HL-60 (cell line): ENCODE measurements at regions not wholly inside any gene's neighbourhood (a gene's known extent, or its start where the extent isn't known, plus 50 kb on each side); places are given as distances from the start of the nearest gene placed in this dataset.
"Not testable (repeated sequence)": the region's sequence is repeated elsewhere in the genome, so short reads cannot be mapped to it uniquely, and the experiment has no call there.

Experiments
- DNase-seq, 2 experiments: peaks; one replicate each; pipeline ENCODE4 v3.0.0-alpha.2; 2010 to 2020; ENCODE audit warnings: low read depth in 1 of 2, low spot score in 1 of 2
- H3K27ac ChIP-seq: fragments of 250-450 bp; sonication (Bioruptor Pico); replicated peaks from 2 replicates; pipeline ENCODE4 v1.5.1; 2020; ENCODE audit warnings: mild to moderate bottlenecking, moderate library complexity
- H3K27me3 ChIP-seq: fragments of 250-450 bp; sonication (Bioruptor Pico); 2 replicates; pipeline ENCODE4 v1.5.1; 2021; ENCODE audit warnings: mild to moderate bottlenecking, moderate library complexity; ENCODE audit not compliant: insufficient read depth, poor library complexity, severe bottlenecking
- H3K4me3 ChIP-seq: replicated peaks from 2 replicates; pipeline ENCODE4 v1.5.1; 2011; ENCODE audit warnings: mild to moderate bottlenecking, control low read depth, low read length; ENCODE audit not compliant: insufficient read depth

DNA sequence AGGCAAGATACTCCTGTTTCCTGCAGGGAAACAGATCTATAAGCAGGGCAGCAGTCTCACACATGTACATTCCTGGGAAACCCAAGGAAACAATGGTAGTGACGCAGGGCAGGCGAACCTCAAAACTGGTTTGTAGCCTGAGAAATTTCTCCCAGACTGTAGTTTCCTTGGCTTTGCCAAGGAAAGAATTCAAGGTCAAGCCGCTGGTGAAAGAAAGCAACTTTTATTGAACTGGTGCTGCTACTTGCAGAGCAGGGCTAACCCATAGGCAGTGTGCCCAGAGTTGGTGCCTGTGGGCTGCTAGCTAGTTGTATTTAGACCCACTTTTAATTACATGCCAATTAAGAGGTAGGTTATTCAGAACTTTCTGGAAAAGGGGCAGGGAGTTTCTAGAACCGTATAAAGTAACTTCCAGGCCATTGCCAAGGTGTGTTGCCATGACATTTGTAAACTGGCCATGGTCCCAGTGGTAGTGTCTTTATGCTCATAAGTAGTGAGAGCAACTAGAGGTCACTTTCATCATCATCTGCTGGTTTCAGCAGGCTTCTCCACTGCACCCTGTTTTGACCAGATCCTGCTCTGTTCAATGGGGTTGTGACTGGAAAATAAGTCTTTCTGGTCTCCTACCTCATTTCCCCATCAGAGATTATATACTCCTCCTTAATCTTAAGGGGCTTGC is 89.7 kb downstream of the PPIAL4C start:
- H3K27ac ChIP-seq, DNase-seq, H3K27me3 ChIP-seq, H3K4me3 ChIP-seq: not testable (repeated sequence)

DNA sequence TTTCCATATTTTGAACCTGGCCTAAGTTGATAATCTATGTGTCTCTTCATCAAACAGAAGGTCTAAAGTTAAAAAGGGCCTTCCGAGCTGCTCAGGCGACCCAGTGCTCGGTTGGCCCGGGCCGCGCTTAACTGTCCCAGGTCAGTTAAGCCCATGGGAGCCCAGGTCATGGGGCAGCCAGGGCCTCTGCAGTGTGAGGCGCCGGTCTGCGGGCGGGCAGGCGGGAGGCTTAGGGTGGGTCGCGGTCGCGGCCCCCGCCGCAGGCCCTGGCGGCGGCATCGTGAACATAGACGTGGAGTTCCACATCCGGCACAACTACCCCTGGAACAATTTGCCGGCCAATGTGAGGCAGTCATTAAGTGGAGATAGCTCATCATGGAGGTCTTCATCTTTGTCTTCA is 91.3 kb downstream of the PPIAL4C start:
- not testable (repeated sequence) for H3K27me3 ChIP-seq, H3K27ac ChIP-seq, H3K4me3 ChIP-seq, DNase-seq

DNA sequence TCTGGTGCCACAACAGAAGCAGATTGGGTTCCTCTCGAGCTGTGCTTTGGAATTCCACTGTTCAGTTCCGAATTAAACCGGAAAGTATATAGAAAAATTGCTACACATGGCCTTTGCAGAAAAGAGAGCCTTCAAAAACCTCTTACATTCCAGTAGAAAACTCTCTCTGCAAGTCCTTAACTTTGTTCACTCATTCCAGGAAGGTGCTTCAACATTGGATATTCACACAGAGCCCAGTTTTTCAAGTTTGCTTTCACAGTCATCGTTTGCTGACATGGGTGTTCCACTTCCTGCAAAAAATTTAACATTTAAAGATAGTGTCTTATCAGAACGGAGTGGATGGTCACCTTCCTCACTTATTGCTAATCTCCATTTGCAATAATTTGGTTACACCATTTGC is 93.7 kb downstream of the PPIAL4C start:
- H3K27me3 ChIP-seq, DNase-seq, H3K27ac ChIP-seq, H3K4me3 ChIP-seq: not testable (repeated sequence)

DNA sequence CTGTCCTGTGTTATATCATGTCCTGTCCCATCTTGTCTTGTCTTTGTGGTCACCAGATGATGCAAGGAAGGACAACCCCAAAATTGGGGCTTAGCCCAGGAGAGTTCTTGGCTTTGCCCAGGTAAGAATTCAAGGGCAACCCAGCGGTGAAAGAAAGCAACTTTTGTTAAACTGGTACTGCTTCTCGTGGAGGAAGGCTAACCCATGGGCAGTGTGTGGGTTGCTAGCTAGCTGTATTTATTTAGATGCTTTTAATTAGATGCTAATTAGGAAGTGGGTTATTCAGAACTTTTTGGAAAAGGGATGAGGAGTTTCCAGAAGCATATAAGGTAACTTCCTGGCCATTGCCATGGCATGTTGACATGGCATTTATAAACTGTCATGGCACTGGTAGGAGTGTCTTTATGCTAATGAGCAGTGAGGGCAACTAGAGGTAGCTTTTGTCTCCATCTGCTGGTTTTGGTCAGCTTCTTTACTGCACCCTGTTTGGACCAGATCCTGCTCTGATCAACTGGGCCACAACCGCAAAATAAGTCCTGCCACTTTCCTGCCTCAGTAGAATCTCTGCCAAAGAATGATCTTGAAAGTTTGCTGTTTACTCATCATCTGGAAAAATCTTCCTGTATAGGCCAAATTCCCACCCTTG is 95.8 kb upstream of the FCGR1A start:
- not testable (repeated sequence) for H3K27me3 ChIP-seq, H3K4me3 ChIP-seq, H3K27ac ChIP-seq, DNase-seq

- DNase-seq, H3K27ac ChIP-seq, H3K4me3 ChIP-seq, H3K27me3 ChIP-seq: not testable (repeated sequence)
Observed at GRCh38 chr1:149691399-149691798, 91.1 kb upstream of the FCGR1A start.

GRCh38 chr1:149692804-149693539 is 89.5 kb upstream of the FCGR1A start:
- H3K4me3 ChIP-seq, DNase-seq, H3K27ac ChIP-seq, H3K27me3 ChIP-seq: not testable (repeated sequence)

- H3K4me3 ChIP-seq, H3K27ac ChIP-seq, H3K27me3 ChIP-seq: not testable (repeated sequence)
- peak in 1 of 2 experiments; percentile 34 for DNase-seq
Observed at GRCh38 chr1:149695066-149695465, 87.4 kb upstream of the FCGR1A start.

DNA sequence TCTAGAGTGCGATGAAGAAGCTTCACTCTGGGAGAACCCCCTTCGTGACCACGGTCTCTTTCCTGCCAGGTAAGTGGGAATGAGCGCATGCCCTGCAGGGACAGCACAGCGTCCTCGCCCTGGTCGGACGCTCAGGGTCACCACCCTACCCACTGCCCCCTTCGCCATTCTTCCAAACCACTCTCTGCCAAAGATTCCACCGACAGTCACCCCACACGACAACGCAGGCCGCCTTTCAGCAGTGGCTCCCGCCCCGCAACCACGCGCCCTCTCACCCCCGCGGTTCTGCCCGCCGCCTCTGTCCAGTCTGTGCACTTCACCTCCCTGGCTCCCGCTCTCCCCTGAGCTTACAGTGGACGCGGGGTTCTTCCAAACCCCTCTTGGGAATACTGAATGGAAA is 82.3 kb upstream of the FCGR1A start:
- not testable (repeated sequence) for DNase-seq, H3K4me3 ChIP-seq, H3K27ac ChIP-seq, H3K27me3 ChIP-seq

DNA sequence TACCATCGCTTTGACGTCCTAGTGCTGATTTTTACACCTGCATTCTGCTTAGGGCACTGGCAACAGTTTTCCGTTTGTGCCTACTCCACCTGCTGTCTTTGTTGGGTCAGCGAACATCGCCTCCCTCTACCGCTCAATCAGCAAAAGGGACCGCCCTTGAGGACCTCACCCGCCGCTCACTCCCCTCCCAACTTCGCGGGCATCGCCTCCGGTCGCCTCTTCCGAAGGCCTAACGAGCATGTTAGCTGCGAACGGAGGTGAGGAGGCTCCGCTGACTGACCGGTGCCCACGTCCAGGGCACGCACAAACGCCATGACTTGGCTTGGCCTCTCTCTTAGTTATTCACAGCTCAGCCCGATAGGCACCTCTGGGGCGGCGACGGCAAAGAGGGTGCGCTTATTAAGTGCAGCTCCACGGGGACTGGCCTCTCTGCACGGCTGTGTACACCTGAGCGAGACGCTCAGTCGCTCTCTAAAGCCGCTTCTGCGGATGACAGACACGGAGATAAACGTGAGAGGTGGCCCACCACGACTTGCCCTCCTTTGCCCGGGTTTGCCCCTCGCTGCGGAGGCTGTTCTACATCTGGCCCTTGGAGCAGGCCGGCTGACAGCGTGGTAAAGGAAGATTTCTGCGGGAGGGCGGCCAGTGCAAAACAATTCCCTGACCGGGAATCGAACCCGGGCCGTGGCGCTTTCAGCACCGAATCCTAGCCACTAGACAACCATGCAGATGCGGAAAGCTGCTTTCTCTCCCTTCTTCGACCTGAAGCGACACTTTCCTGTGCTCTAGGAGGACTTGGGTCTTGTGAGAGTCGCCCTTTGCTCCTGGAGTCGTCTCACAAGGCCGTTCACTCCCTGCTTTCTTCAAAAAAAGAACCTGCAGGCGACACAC is 81.6 kb upstream of the FCGR1A start:
- not testable (repeated sequence) for H3K27me3 ChIP-seq, H3K4me3 ChIP-seq, H3K27ac ChIP-seq, DNase-seq

GRCh38 chr1:149708192-149708853 is 74.2 kb upstream of the FCGR1A start:
- H3K27me3 ChIP-seq, H3K4me3 ChIP-seq: not testable (repeated sequence)
- H3K27ac ChIP-seq = peak overlapping the region; percentile 33
- peak; percentile 48 to 64 for DNase-seq

DNA sequence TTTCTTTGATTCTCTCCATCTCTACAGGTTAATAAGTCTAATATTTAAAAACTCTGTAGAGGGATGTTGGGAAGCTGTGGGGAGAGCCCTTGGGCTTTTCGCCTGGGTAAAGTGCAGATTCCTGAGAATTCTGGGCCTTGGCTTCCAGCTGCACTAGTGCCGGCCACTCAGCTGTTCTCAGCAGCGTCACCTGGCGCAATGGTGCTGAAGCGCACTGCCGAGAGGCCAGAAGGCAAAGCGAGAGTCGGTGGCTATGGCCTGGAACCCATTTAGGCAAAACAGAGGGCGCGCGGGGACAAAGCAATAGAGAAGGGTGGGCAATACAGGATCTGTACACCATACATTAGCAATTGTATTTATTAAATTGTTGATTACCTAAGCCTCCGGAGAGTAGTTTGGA is 70.8 kb upstream of the FCGR1A start:
- not testable (repeated sequence) for H3K4me3 ChIP-seq, H3K27me3 ChIP-seq, H3K27ac ChIP-seq, DNase-seq

GRCh38 chr1:149712154-149712927 is 70.2 kb upstream of the FCGR1A start:
- DNase-seq, H3K27ac ChIP-seq, H3K4me3 ChIP-seq, H3K27me3 ChIP-seq: not testable (repeated sequence)

- not testable (repeated sequence) for DNase-seq, H3K27me3 ChIP-seq, H3K4me3 ChIP-seq, H3K27ac ChIP-seq
Observed at GRCh38 chr1:149713513-149713912, 69.0 kb upstream of the FCGR1A start.
